Pons (tissue), 1 donor: ENCODE measurements at regions not wholly inside any gene's neighbourhood (a gene's known extent, or its start where the extent isn't known, plus 50 kb on each side); places are given as distances from the start of the nearest gene placed in this dataset.
"Not testable (repeated sequence)": the region's sequence is repeated elsewhere in the genome, so short reads cannot be mapped to it uniquely, and the experiment has no call there.

ENCODE experiments used
- DNase-seq: peaks from one replicate; pipeline ENCODE4 v3.0.0-alpha.2; 2016; ENCODE audit warnings: low spot score

GRCh38 chr11:134725716-134726639, 313.9 kb upstream of the B3GAT1 start:
- no peak for DNase-seq

GRCh38 chr11:134725211-134725610, 313.2 kb upstream of the B3GAT1 start:
- DNase-seq: no peak

- DNase-seq: no peak
Measured at GRCh38 chr11:134724779-134725140, 312.7 kb upstream of the B3GAT1 start.

GRCh38 chr11:134724106-134724778, 312.2 kb upstream of the B3GAT1 start:
- no peak for DNase-seq

GRCh38 chr11:134720691-134721070, 308.6 kb upstream of the B3GAT1 start:
- not testable (repeated sequence) for DNase-seq

- not testable (repeated sequence) for DNase-seq
Measured at GRCh38 chr11:134719940-134720690, 308.1 kb upstream of the B3GAT1 start.

GRCh38 chr11:134719397-134719796, 307.4 kb upstream of the B3GAT1 start:
- no peak for DNase-seq

GRCh38 chr11:134716582-134716981, 304.5 kb upstream of the B3GAT1 start:
- DNase-seq: no peak

- no peak for DNase-seq
Measured at GRCh38 chr11:134714021-134714656, 302.1 kb upstream of the B3GAT1 start.

GRCh38 chr11:134712228-134713145, 300.4 kb upstream of the B3GAT1 start:
- DNase-seq: no peak

GRCh38 chr11:134711588-134711987, 299.5 kb upstream of the B3GAT1 start:
- no peak for DNase-seq

GRCh38 chr11:134710861-134711407, 298.9 kb upstream of the B3GAT1 start:
- DNase-seq: no peak

- DNase-seq: no peak
Measured at GRCh38 chr11:134705858-134706257, 293.8 kb upstream of the B3GAT1 start.

GRCh38 chr11:134702827-134703226, 290.8 kb upstream of the B3GAT1 start:
- DNase-seq: no peak

- no peak for DNase-seq
Measured at GRCh38 chr11:134701564-134702165, 289.6 kb upstream of the B3GAT1 start.

GRCh38 chr11:134700101-134700640, 288.1 kb upstream of the B3GAT1 start:
- DNase-seq: no peak

GRCh38 chr11:134696455-134696854, 284.4 kb upstream of the B3GAT1 start:
- no peak for DNase-seq

- DNase-seq: no peak
Measured at GRCh38 chr11:134691985-134692384, 279.9 kb upstream of the B3GAT1 start.

- no peak for DNase-seq
Measured at GRCh38 chr11:134691295-134691873, 279.3 kb upstream of the B3GAT1 start.

GRCh38 chr11:134689886-134690285, 277.8 kb upstream of the B3GAT1 start:
- DNase-seq: no peak
